ENCODE measurements at regions not wholly inside any gene's neighbourhood (a gene's known extent, or its start where the extent isn't known, plus 50 kb on each side); places are given as distances from the start of the nearest gene placed in this dataset.

- DNase-seq, result no peak
Observed at GRCh38 chr13:72217142-72217541, 350.1 kb upstream of the DACH1 start.

GRCh38 chr13:72208112-72208645 is 341.2 kb upstream of the DACH1 start:
- no peak for DNase-seq

- DNase-seq, result peak; percentile 18
Observed at GRCh38 chr13:72205773-72206172, 338.8 kb upstream of the DACH1 start.

GRCh38 chr13:72204291-72204690 is 337.3 kb upstream of the DACH1 start:
- DNase-seq, result peak; percentile 42

- no peak for DNase-seq
Observed at GRCh38 chr13:72201726-72202125, 334.7 kb upstream of the DACH1 start.

- DNase-seq, result no peak
Observed at GRCh38 chr13:72199640-72200039, 332.6 kb upstream of the DACH1 start.

GRCh38 chr13:72198967-72199560 is 332.1 kb upstream of the DACH1 start:
- DNase-seq, result no peak

GRCh38 chr13:72198042-72198441 is 331.0 kb upstream of the DACH1 start:
- no peak for DNase-seq

- DNase-seq, result no peak
Observed at GRCh38 chr13:72195044-72195704, 328.2 kb upstream of the DACH1 start.

- no peak for DNase-seq
Observed at GRCh38 chr13:72194523-72194922, 327.5 kb upstream of the DACH1 start.

GRCh38 chr13:72186730-72187422 is 319.9 kb upstream of the DACH1 start:
- DNase-seq, result no peak

GRCh38 chr13:72185776-72186175 is 318.8 kb upstream of the DACH1 start:
- DNase-seq, result no peak

GRCh38 chr13:72181661-72182060 is 314.7 kb upstream of the DACH1 start:
- DNase-seq, result no peak

- peak; percentile 33 for DNase-seq
Observed at GRCh38 chr13:72180253-72180952, 313.4 kb upstream of the DACH1 start.

- no peak for DNase-seq
Observed at GRCh38 chr13:72174549-72174948, 307.5 kb upstream of the DACH1 start.

GRCh38 chr13:72170571-72170970 is 303.6 kb upstream of the DACH1 start:
- DNase-seq, result no peak

- no peak for DNase-seq
Observed at GRCh38 chr13:72168126-72168855, 301.3 kb upstream of the DACH1 start.

GRCh38 chr13:72166102-72166650 is 299.2 kb upstream of the DACH1 start:
- DNase-seq, result no peak

GRCh38 chr13:72165276-72165675 is 298.3 kb upstream of the DACH1 start:
- no peak for DNase-seq

- no peak for DNase-seq
Observed at GRCh38 chr13:72164811-72165210, 297.8 kb upstream of the DACH1 start.

- DNase-seq, result no peak
Observed at GRCh38 chr13:72163678-72164077, 296.7 kb upstream of the DACH1 start.

GRCh38 chr13:72160977-72161376 is 294.0 kb upstream of the DACH1 start:
- no peak for DNase-seq

Data from fibroblast of skin of right quadriceps (primary cell).